H1 (cell line): ENCODE measurements at regions not wholly inside any gene's neighbourhood (a gene's known extent, or its start where the extent isn't known, plus 50 kb on each side); places are given as distances from the start of the nearest gene placed in this dataset.

Source experiments
- CTCF ChIA-PET: fragments of 300-600 bp; sonication (Branson Sonifier 250); formaldehyde crosslinking; loops from one replicate; lab custom pipeline; 2021; ENCODE audit not compliant: partially characterized antibody; lab: Charles Lee
- POLR2A ChIA-PET: fragments of 300-600 bp; sonication (Branson Sonifier 250); formaldehyde crosslinking; loops from one replicate; lab custom pipeline; 2021; ENCODE audit warnings: inconsistent platforms; ENCODE audit not compliant: partially characterized antibody; lab: Charles Lee
- DNase-seq, 2 experiments: peaks; one replicate each; pipeline versions ENCODE4 v3.0.0 to v3.0.0-alpha.2; 2010 to 2022; ENCODE audit warnings: low spot score in 2 of 2, low read depth in 1 of 2, mixed read lengths in 1 of 2
- FAIRE-seq: peaks from 2 replicates; lab custom pipeline; 2011; peaks lifted over from hg19 to GRCh38; lab: Jason Lieb, UNC
- H2AFZ ChIP-seq: 2 replicates; pipeline ENCODE4 v1.8.1; 2012; ENCODE audit warnings: low read length, inconsistent platforms
- H2AK5ac ChIP-seq: 2 replicates; pipeline ENCODE4 v1.6.1; 2013; ENCODE audit warnings: low read depth, low read length
- H2BK120ac ChIP-seq: replicated peaks from 2 replicates; pipeline ENCODE3; 2013; ENCODE audit warnings: low read depth, low read length, inconsistent platforms
- H2BK12ac ChIP-seq: 2 replicates; pipeline ENCODE4 v1.6.1; 2013; ENCODE audit warnings: low read depth, low read length
- H2BK15ac ChIP-seq: 2 replicates; pipeline ENCODE4 v1.6.1; 2013; ENCODE audit warnings: low read length
- H2BK20ac ChIP-seq: 2 replicates; pipeline ENCODE4 v1.6.1; 2013; ENCODE audit warnings: low read length
- H2BK5ac ChIP-seq: 2 replicates; pipeline ENCODE4 v1.6.1; 2013; ENCODE audit warnings: low read depth, low read length
- H3K14ac ChIP-seq: 2 replicates; pipeline ENCODE4 v1.6.1; 2013; ENCODE audit warnings: inconsistent platforms; ENCODE audit not compliant: insufficient read length
- H3K18ac ChIP-seq: 2 replicates; pipeline ENCODE4 v1.6.1; 2013; ENCODE audit warnings: low read length; ENCODE audit errors: extremely low read depth
- H3K23ac ChIP-seq: 2 replicates; pipeline ENCODE4 v1.6.1; 2013; ENCODE audit warnings: inconsistent platforms; ENCODE audit not compliant: insufficient read length
- H3K23me2 ChIP-seq: 2 replicates; pipeline ENCODE4 v1.6.1; 2013; ENCODE audit warnings: low read depth, low read length
- H3K27ac ChIP-seq: 2 replicates; pipeline ENCODE4 v1.6.1; 2011; ENCODE audit warnings: low read depth, low read length, inconsistent platforms
- H3K27me3 ChIP-seq, 4 experiments: replicated peaks in 1 of 4; 1 replicate in 1 of 4; 2 replicates in 3 of 4; pipeline versions ENCODE4 v1.6.1 to v1.8.1; 2011 to 2013; ENCODE audit warnings: low read length in 3 of 4, mild to moderate bottlenecking in 3 of 4, inconsistent platforms in 2 of 4, mixed read lengths in 2 of 4, moderate library complexity in 1 of 4; ENCODE audit not compliant: control insufficient read depth in 3 of 4, insufficient read depth in 3 of 4; ENCODE audit errors: extremely low read depth in 1 of 4
- H3K36me3 ChIP-seq, 4 experiments: 2 replicates each; pipeline versions ENCODE4 v1.6.1 to v1.8.1; 2011 to 2013; ENCODE audit warnings: mild to moderate bottlenecking in 4 of 4, low read length in 3 of 4, moderate library complexity in 2 of 4, control low read depth in 1 of 4, inconsistent platforms in 1 of 4; ENCODE audit not compliant: insufficient read depth in 4 of 4, control insufficient read depth in 2 of 4
- H3K4ac ChIP-seq: replicated peaks from 2 replicates; pipeline ENCODE3; 2013; ENCODE audit warnings: low read length, low read depth, mixed read lengths, inconsistent platforms; ENCODE audit not compliant: insufficient read length
- H3K4me1 ChIP-seq, 4 experiments: replicated peaks in 1 of 4; 1 replicate in 1 of 4; 2 replicates in 3 of 4; pipeline versions ENCODE4 v1.6.1 to v1.8.1; 2011 to 2013; ENCODE audit warnings: low read length in 3 of 4, inconsistent platforms in 2 of 4, mixed read lengths in 1 of 4; ENCODE audit not compliant: insufficient read depth in 4 of 4, control insufficient read depth in 3 of 4
- H3K4me2 ChIP-seq, 2 experiments: 2 replicates each; pipeline versions ENCODE4 v1.6.1 to v1.8.1; 2011 to 2013; ENCODE audit warnings: low read depth in 2 of 2, low read length in 2 of 2, control low read depth in 1 of 2, inconsistent platforms in 1 of 2, mild to moderate bottlenecking in 1 of 2; ENCODE audit not compliant: insufficient read depth in 1 of 2
- H3K4me3 ChIP-seq, 4 experiments: fragments of 200-600, 300-600 bp in 1 of 4; sonication (generic), shearing (Covaris generic), sonication (Bioruptor Twin) in 1 of 4; 2 replicates each; pipeline versions ENCODE4 v1.5.1 to v1.8.1; 2011 to 2016; ENCODE audit warnings: low read length in 4 of 4, low read depth in 3 of 4, control low read depth in 2 of 4, inconsistent platforms in 2 of 4, mild to moderate bottlenecking in 2 of 4, mixed read lengths in 1 of 4, moderate library complexity in 1 of 4; ENCODE audit not compliant: insufficient read depth in 2 of 4; ENCODE audit errors: extremely low read depth in 1 of 4
- H3K56ac ChIP-seq: replicated peaks from 2 replicates; pipeline ENCODE3; 2013; ENCODE audit warnings: low read depth, mild to moderate bottlenecking, mixed read lengths, low read length, inconsistent platforms; ENCODE audit not compliant: insufficient read length
- H3K79me1 ChIP-seq: 2 replicates; pipeline ENCODE4 v1.6.1; 2013; ENCODE audit warnings: low read depth, low read length, control low read depth
- H3K79me2 ChIP-seq, 2 experiments: 2 replicates each; pipeline versions ENCODE4 v1.6.1 to v1.8.1; 2012 to 2013; ENCODE audit warnings: low read length in 2 of 2, mild to moderate bottlenecking in 2 of 2, inconsistent platforms in 1 of 2; ENCODE audit not compliant: insufficient read depth in 2 of 2, control insufficient read depth in 1 of 2
- H3K9ac ChIP-seq, 4 experiments: replicated peaks in 1 of 4; 1 replicate in 1 of 4; 2 replicates in 3 of 4; pipeline versions ENCODE4 v1.6.1 to v1.8.1; 2011 to 2013; ENCODE audit warnings: low read depth in 3 of 4, low read length in 3 of 4, control low read depth in 2 of 4, mild to moderate bottlenecking in 2 of 4, moderate library complexity in 2 of 4, inconsistent platforms in 1 of 4; ENCODE audit errors: extremely low read depth in 1 of 4
- H3K9me3 ChIP-seq, 2 experiments: 2 replicates each; pipeline versions ENCODE4 v1.6.1 to v1.8.1; 2012 to 2013; ENCODE audit warnings: mild to moderate bottlenecking in 2 of 2, moderate library complexity in 2 of 2, control low read depth in 1 of 2, inconsistent platforms in 1 of 2, low read depth in 1 of 2, low read length in 1 of 2, mixed read lengths in 1 of 2; ENCODE audit not compliant: insufficient read depth in 2 of 2
- H4K20me1 ChIP-seq, 2 experiments: replicated peaks in 1 of 2; 2 replicates each; pipeline versions ENCODE3 to v1.8.1; 2011 to 2013; ENCODE audit warnings: inconsistent platforms in 2 of 2, low read length in 2 of 2, mild to moderate bottlenecking in 1 of 2; ENCODE audit not compliant: insufficient read depth in 2 of 2, control insufficient read depth in 1 of 2
- H4K5ac ChIP-seq: 2 replicates; pipeline ENCODE4 v1.6.1; 2013; ENCODE audit warnings: low read length, low read depth, mixed read lengths, inconsistent platforms; ENCODE audit not compliant: insufficient read length
- H4K8ac ChIP-seq: 2 replicates; pipeline ENCODE4 v1.8.0; 2013; ENCODE audit warnings: mild to moderate bottlenecking, moderate library complexity, low read length, inconsistent platforms; ENCODE audit not compliant: insufficient read depth; ENCODE audit errors: extremely low read depth
- H4K91ac ChIP-seq: replicated peaks from 2 replicates; pipeline ENCODE3; 2013; ENCODE audit warnings: low read length, mixed read lengths, inconsistent platforms; ENCODE audit not compliant: insufficient read length
- CHD1 ChIP-seq: IDR thresholded peaks from 2 replicates; pipeline ENCODE4 v1.6.1; 2012; ENCODE audit warnings: low read depth, low read length, improper control_type of control experiment
- CHD2 ChIP-seq: IDR thresholded peaks from 2 replicates; pipeline ENCODE4 v1.6.1; 2012; ENCODE audit warnings: low read length, improper control_type of control experiment
- EGR1 ChIP-seq: IDR thresholded peaks from 2 replicates; pipeline ENCODE4 v1.6.1; 2011; ENCODE audit warnings: low read depth, low read length, borderline replicate concordance
- JUND ChIP-seq: IDR thresholded peaks from 2 replicates; pipeline ENCODE4 v1.6.1; 2011; ENCODE audit warnings: mild to moderate bottlenecking, improper control_type of control experiment, low read length
- NANOG ChIP-seq: IDR thresholded peaks from 2 replicates; pipeline ENCODE4 v1.6.1; 2011; ENCODE audit warnings: low read length, low read depth, mild to moderate bottlenecking, inconsistent platforms; ENCODE audit not compliant: insufficient read depth, poor library complexity, severe bottlenecking
- POLR2AphosphoS5 ChIP-seq: IDR thresholded peaks from 2 replicates; pipeline ENCODE4 v1.6.1; 2011; ENCODE audit warnings: low read depth, low read length
- POU5F1 ChIP-seq: IDR thresholded peaks from 2 replicates; pipeline ENCODE4 v1.6.1; 2011; ENCODE audit warnings: low read depth, mild to moderate bottlenecking, low read length, moderate library complexity
- RAD21 ChIP-seq, 2 experiments: IDR thresholded peaks in 1 of 2; conservative IDR thresholded peaks in 1 of 2; 2 replicates each; pipeline ENCODE4 v1.6.1; 2011; ENCODE audit warnings: low read depth in 2 of 2, low read length in 2 of 2, improper control_type of control experiment in 1 of 2, inconsistent platforms in 1 of 2, mild to moderate bottlenecking in 1 of 2, moderate library complexity in 1 of 2
- RNF2 ChIP-seq: fragments of 200-900, 300-1000 bp; sonication (generic); IDR thresholded peaks from 2 replicates; pipeline ENCODE4 v1.7.1; 2016; ENCODE audit warnings: borderline replicate concordance, low read depth, mild to moderate bottlenecking, antibody characterized with exemption, low read length; ENCODE audit not compliant: poor library complexity, severe bottlenecking; ENCODE audit errors: missing control alignments
- SP4 ChIP-seq: IDR thresholded peaks from 2 replicates; pipeline ENCODE4 v1.6.1; 2012; ENCODE audit warnings: low read length, inconsistent platforms
- SRF ChIP-seq: IDR thresholded peaks from 2 replicates; pipeline ENCODE4 v1.6.1; 2011; ENCODE audit warnings: mild to moderate bottlenecking, low read depth, low read length, moderate library complexity
- TAF1 ChIP-seq: IDR thresholded peaks from 2 replicates; pipeline ENCODE4 v1.6.1; 2011; ENCODE audit warnings: mild to moderate bottlenecking, low read depth, low read length
- WGBS, 2 experiments: shearing (Covaris generic) in 1 of 2; methylation state at CpG; one replicate each; pipeline versions ENCODE4 v1.1.6 to v1.1.7; 2013 to 2015; ENCODE audit warnings: low lambda C conversion rate in 2 of 2, mixed read lengths in 2 of 2, inconsistent platforms in 1 of 2, low coverage in 1 of 2, missing lambda C conversion rate in 1 of 2; ENCODE audit not compliant: insufficient replicate concordance in 2 of 2, insufficient coverage in 1 of 2, insufficient read length in 1 of 2; ENCODE audit errors: extremely low coverage in 1 of 2, missing lambda C conversion rate in 1 of 2; 5-methylcytosine and 5-hydroxymethylcytosine counted together

DNA sequence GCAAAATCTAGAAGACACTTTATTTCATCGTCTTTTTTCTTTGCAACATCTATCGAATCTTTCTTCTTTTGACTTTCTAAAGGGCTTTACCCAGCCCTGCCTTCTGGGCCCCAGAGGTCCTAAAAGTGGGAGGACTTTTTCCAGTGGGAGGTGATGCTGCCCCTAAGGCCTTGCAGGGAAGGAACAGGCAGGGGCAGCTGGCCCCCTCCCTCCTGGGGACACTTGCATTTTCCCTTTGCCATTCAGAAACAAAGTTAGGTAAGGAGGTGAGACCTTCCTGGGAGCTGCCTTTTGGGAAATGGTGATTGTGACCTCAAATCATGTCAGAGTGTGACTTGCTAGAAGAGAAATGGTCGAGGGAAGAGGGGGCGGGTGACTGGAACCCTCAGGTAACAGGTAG lies 132.7 kb downstream of the GLI2 start:
- Histone ChIP-seq H3K23me2 (no peaks in the 10 kb centered on the region), H3K4ac (no peak overlapping the region), H3K79me2 (peaks cover 0 to 50% of the 10 kb centered on the region in 2 experiments; a peak in 2 of 4 replicates), H3K14ac (no peak overlapping the region), H4K91ac (no peak overlapping the region), H3K56ac (no peak overlapping the region), H3K4me3 (no peak overlapping the region), H3K27ac (no peak overlapping the region), H2BK15ac (no peak overlapping the region), H3K23ac (no peak overlapping the region), H2BK12ac (peak overlapping the region; percentile 68; the same call in 1 of the 2 replicates), H3K4me1 (peaks cover 9 to 40% (median 18%) of the 10 kb centered on the region in 4 experiments), H2BK20ac (peak overlapping the region; percentile 48; the same call in 1 of the 2 replicates), H3K9me3 (no peaks in the 10 kb centered on the region), H2BK120ac (no peak overlapping the region), H2BK5ac (peak overlapping the region; percentile 56; the same call in 1 of the 2 replicates), H4K8ac (no peak overlapping the region), H3K18ac (peak overlapping the region; percentile 78; the same call in 1 of the 2 replicates), H3K27me3 (peaks cover 0 to 4% (median 0%) of the 10 kb centered on the region in 4 experiments; a peak in 1 of 7 replicates), H3K4me2 (peak overlapping the region in 1 of 2 experiments; percentile 45; a peak in 2 of 4 replicates), H2AFZ (no peak overlapping the region), H3K79me1 (peaks cover 24% of the 10 kb centered on the region), H2AK5ac (no peak overlapping the region), H4K5ac (no peak overlapping the region), H3K9ac (no peak overlapping the region; a peak in 1 of 7 replicates), H3K36me3 (no peaks in the 10 kb centered on the region), H4K20me1 (peaks cover 35 to 39% of the 10 kb centered on the region in 2 experiments)
- DNase-seq (no peak), FAIRE-seq (no peak)
- TF ChIP-seq NANOG (no peak), EGR1 (no peak), JUND (no peak), CHD1 (no peak), POLR2AphosphoS5 (no peak), CHD2 (no peak), POU5F1 (no peak), SP4 (no peak), RAD21 (IDR thresholded peaks at IDR 0.05 in 1 of 2, conservative IDR thresholded peaks at IDR 0.05 in 1 of 2; ENCODE audit: low read depth in 2 of 2, low read length in 2 of 2) (no peak), RNF2 (no peak), SRF (no peak), TAF1 (no peak)
- POLR2A ChIA-PET = interaction anchor here (1.0 to 2.0 kb wide), 5 partner anchors 9 to 207 kb away, joined by 3 to 7 read pairs (median 4); no protein-coding TSS in a partner anchor
- CTCF ChIA-PET = interaction anchor here (1.0 to 17.5 kb wide), 9 partner anchors 10 to 172 kb away, joined by 3 to 158 read pairs (median 5); no protein-coding TSS in a partner anchor
- WGBS, 2 experiments = 72% methylated on average over 4 of the region's 4 CpGs; no CpG with 5 or more reads in 1 of the 2 experiments
